ENCODE measurements at regions not wholly inside any gene's neighbourhood (a gene's known extent, or its start where the extent isn't known, plus 50 kb on each side); places are given as distances from the start of the nearest gene placed in this dataset.

GRCh38 chr12:18811273-18811672, 73.4 kb downstream of the CAPZA3 start:
- TF ChIP-seq CTCF (IDR thresholded peaks at IDR 0.05; ENCODE audit: unreplicated experiment) = no peak
- Mint-ChIP-seq H3K27ac (ENCODE audit: unreplicated experiment) (no peak overlapping the region), H3K9me3 (ENCODE audit: low read depth, unreplicated experiment) (no peaks in the 10 kb centered on the region), H3K4me1 (ENCODE audit: low read depth, unreplicated experiment) (no peaks in the 10 kb centered on the region), H3K4me3 (ENCODE audit: low read depth, unreplicated experiment) (no peak overlapping the region), H3K27me3 (ENCODE audit: unreplicated experiment) (no peaks in the 10 kb centered on the region), H3K36me3 (ENCODE audit: insufficient read depth, unreplicated experiment) (no peaks in the 10 kb centered on the region)
- CTCF ChIA-PET = interaction anchor here (1.0 kb wide), 1 partner anchor 8 kb away, joined by 4 read pairs; no protein-coding TSS in a partner anchor
- intact Hi-C loops (cut with micrococcal nuclease; ENCODE audit: unreplicated experiment) = no loop called here
- no peak for DNase-seq
- no TSS peak for BruUV-seq (replicated peaks)

- DNase-seq = no peak
- intact Hi-C loops (cut with micrococcal nuclease; ENCODE audit: unreplicated experiment) = no loop called here
- Mint-ChIP-seq H3K27ac (ENCODE audit: unreplicated experiment) (no peak overlapping the region), H3K9me3 (ENCODE audit: low read depth, unreplicated experiment) (no peaks in the 10 kb centered on the region), H3K27me3 (ENCODE audit: unreplicated experiment) (no peaks in the 10 kb centered on the region), H3K4me1 (ENCODE audit: low read depth, unreplicated experiment) (no peaks in the 10 kb centered on the region), H3K36me3 (ENCODE audit: insufficient read depth, unreplicated experiment) (no peaks in the 10 kb centered on the region), H3K4me3 (ENCODE audit: low read depth, unreplicated experiment) (no peak overlapping the region)
- no peak for TF ChIP-seq CTCF (IDR thresholded peaks at IDR 0.05; ENCODE audit: unreplicated experiment)
- BruUV-seq (replicated peaks) = no TSS peak
- CTCF ChIA-PET = no interaction called here
Measured at GRCh38 chr12:18813753-18814152, 75.8 kb downstream of the CAPZA3 start.

GRCh38 chr12:18818579-18819268, 80.8 kb downstream of the CAPZA3 start:
- H3K9me3 Mint-ChIP-seq (ENCODE audit: low read depth, unreplicated experiment) = no peaks in the 10 kb centered on the region
- H3K27me3 Mint-ChIP-seq (ENCODE audit: unreplicated experiment) = no peaks in the 10 kb centered on the region
- H3K4me3 Mint-ChIP-seq (ENCODE audit: low read depth, unreplicated experiment) = no peak overlapping the region
- H3K4me1 Mint-ChIP-seq (ENCODE audit: low read depth, unreplicated experiment) = no peaks in the 10 kb centered on the region
- DNase-seq = no peak
- CTCF ChIA-PET = interaction anchor here (0.6 kb wide), 1 partner anchor 8 kb away, joined by 3 read pairs; no protein-coding TSS in a partner anchor
- no peak overlapping the region for H3K27ac Mint-ChIP-seq (ENCODE audit: unreplicated experiment)
- BruUV-seq (replicated peaks) = no TSS peak
- intact Hi-C loops (cut with micrococcal nuclease; ENCODE audit: unreplicated experiment) = no loop called here
- no peaks in the 10 kb centered on the region for H3K36me3 Mint-ChIP-seq (ENCODE audit: insufficient read depth, unreplicated experiment)
- no peak for TF ChIP-seq CTCF (IDR thresholded peaks at IDR 0.05; ENCODE audit: unreplicated experiment)

- no peaks in the 10 kb centered on the region for H3K27me3 Mint-ChIP-seq (ENCODE audit: unreplicated experiment)
- CTCF ChIA-PET = interaction anchor here (1.1 kb wide), 1 partner anchor 8 kb away, joined by 4 read pairs; no protein-coding TSS in a partner anchor
- no peak overlapping the region for H3K4me3 Mint-ChIP-seq (ENCODE audit: low read depth, unreplicated experiment)
- DNase-seq = no peak
- BruUV-seq (replicated peaks) = no TSS peak
- no peak overlapping the region for H3K27ac Mint-ChIP-seq (ENCODE audit: unreplicated experiment)
- no peaks in the 10 kb centered on the region for H3K4me1 Mint-ChIP-seq (ENCODE audit: low read depth, unreplicated experiment)
- H3K36me3 Mint-ChIP-seq (ENCODE audit: insufficient read depth, unreplicated experiment) = no peaks in the 10 kb centered on the region
- TF ChIP-seq CTCF (IDR thresholded peaks at IDR 0.05; ENCODE audit: unreplicated experiment) = no peak
- H3K9me3 Mint-ChIP-seq (ENCODE audit: low read depth, unreplicated experiment) = no peaks in the 10 kb centered on the region
- intact Hi-C loops (cut with micrococcal nuclease; ENCODE audit: unreplicated experiment) = no loop called here
Measured at GRCh38 chr12:18819484-18819883, 81.6 kb downstream of the CAPZA3 start.
